ENCODE measurements at regions not wholly inside any gene's neighbourhood (a gene's known extent, or its start where the extent isn't known, plus 50 kb on each side); places are given as distances from the start of the nearest gene placed in this dataset.
"Not testable (repeated sequence)": the region's sequence is repeated elsewhere in the genome, so short reads cannot be mapped to it uniquely, and the experiment has no call there.

DNA sequence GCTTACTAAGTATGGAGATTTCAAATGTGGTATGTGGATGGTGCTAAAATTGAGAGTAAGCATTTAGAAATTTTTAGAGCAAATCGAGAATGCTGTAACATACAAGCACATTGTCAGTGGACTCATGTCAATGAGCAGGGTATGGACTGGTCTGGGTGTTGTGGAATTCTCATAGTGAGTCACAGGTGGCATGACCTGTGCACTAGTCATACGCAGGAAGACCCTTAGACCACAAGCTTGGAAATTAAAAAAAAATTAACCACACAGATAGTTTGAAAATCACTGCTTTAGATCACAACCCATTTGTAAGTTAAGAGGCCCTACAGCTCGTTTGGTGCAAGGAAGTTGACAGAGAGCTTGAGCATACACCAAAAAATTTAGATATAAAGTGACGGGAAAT lies 102.9 kb upstream of the NBPF19 start:
- not testable (repeated sequence) for TF ChIP-seq CTCF, POLR2A (IDR thresholded peaks at IDR 0.05)

Measured in lower leg skin (tissue), 3 donors.